A549 (cell line): ENCODE measurements at regions not wholly inside any gene's neighbourhood (a gene's known extent, or its start where the extent isn't known, plus 50 kb on each side); places are given as distances from the start of the nearest gene placed in this dataset.

Source experiments
- ATAC-seq, 2 experiments: fragments of 200-7000 bp in 1 of 2; fragments of >200 bp in 1 of 2; cut with Nextera tagmentation in 1 of 2; cut with Tn5 transposase in 1 of 2; 3 replicates each; pipeline versions ENCODE4 v1.8.0 to v1.9.1; 2018 to 2020; ENCODE audit warnings: mild to moderate bottlenecking in 1 of 2, moderate library complexity in 1 of 2
- CTCF ChIA-PET: fragments of 300-600 bp; sonication (Branson Sonifier 250); formaldehyde crosslinking; extraction: SDS; loops from one replicate; lab custom pipeline; 2021; ENCODE audit warnings: antibody characterized with exemption, inconsistent platforms; lab: Yijun Ruan, JAX
- POLR2A ChIA-PET: fragments of 350-600 bp; formaldehyde crosslinking; extraction: SDS; loops from one replicate; lab custom pipeline; 2021; ENCODE audit warnings: antibody characterized with exemption, inconsistent platforms; lab: Yijun Ruan, JAX
- DNase-seq, 2 experiments: peaks; one replicate each; pipeline versions ENCODE4 v3.0.0 to v3.0.0-alpha.2; 2011 to 2016; ENCODE audit warnings: low read depth in 1 of 2, low spot score in 1 of 2
- FAIRE-seq: peaks from 2 replicates; lab custom pipeline; 2011; peaks lifted over from hg19 to GRCh38; lab: Jason Lieb, UNC
- H3K27ac ChIP-seq, 2 experiments: fragments of >200 bp; sonication (Bioruptor Twin); formaldehyde crosslinking; 3 replicates each; pipeline ENCODE4 v1.5.1; 2016 to 2017
- H3K4me1 ChIP-seq: fragments of >200 bp; sonication (Bioruptor Twin); formaldehyde crosslinking; 3 replicates; pipeline ENCODE4 v1.6.1; 2016
- H3K4me2 ChIP-seq: fragments of >200 bp; sonication (Bioruptor Twin); formaldehyde crosslinking; 3 replicates; pipeline ENCODE4 v1.6.1; 2016
- H3K4me3 ChIP-seq: fragments of >200 bp; sonication (Bioruptor Twin); formaldehyde crosslinking; 3 replicates; pipeline ENCODE4 v1.5.1; 2016
- H3K9me3 ChIP-seq: fragments of >200 bp; sonication (Bioruptor Twin); formaldehyde crosslinking; 3 replicates; pipeline ENCODE4 v1.6.1; 2016
- BHLHE40 ChIP-seq: IDR thresholded peaks from 2 replicates; pipeline ENCODE4 v1.6.1; 2012; ENCODE audit warnings: low read depth, low read length, inconsistent platforms
- CBX2 ChIP-seq: fragments of 200-600 bp; sonication (generic); IDR thresholded peaks from 2 replicates; pipeline ENCODE4 v1.6.1; 2016; ENCODE audit warnings: low read depth, mild to moderate bottlenecking, borderline replicate concordance
- EHF ChIP-seq: fragments of 250-450 bp; sonication (Bioruptor Pico); IDR thresholded peaks from 2 replicates; pipeline ENCODE4 v1.5.0; 2020; ENCODE audit warnings: mild to moderate bottlenecking
- EHMT2 ChIP-seq: fragments of 200-600 bp; sonication (generic); IDR thresholded peaks from 2 replicates; pipeline ENCODE4 v1.6.1; 2016; ENCODE audit warnings: antibody characterized with exemption, low read depth, mild to moderate bottlenecking, moderate library complexity
- ELK1 ChIP-seq: fragments of 150-350 bp; IDR thresholded peaks from 2 replicates; pipeline ENCODE4 v1.6.1; 2014; ENCODE audit warnings: low read depth, mild to moderate bottlenecking, low read length
- EP300 ChIP-seq, 2 experiments: fragments of >200 bp; sonication (Bioruptor Twin); formaldehyde crosslinking; IDR thresholded peaks; 2 replicates in 1 of 2; 3 replicates in 1 of 2; pipeline ENCODE4 v1.6.1; 2016 to 2017
- FOSL2 ChIP-seq, 2 experiments: fragments of 450-650 bp in 1 of 2; fragments of >200 bp in 1 of 2; sonication (Bioruptor Twin) in 1 of 2; formaldehyde crosslinking; IDR thresholded peaks; 2 replicates each; pipeline versions ENCODE4 v1.5.0 to v1.6.1; 2016 to 2020; ENCODE audit warnings: mild to moderate bottlenecking in 1 of 2, moderate library complexity in 1 of 2
- JUN ChIP-seq, 2 experiments: fragments of >200 bp; sonication (Bioruptor Twin); formaldehyde crosslinking; IDR thresholded peaks; 2 replicates in 1 of 2; 3 replicates in 1 of 2; pipeline ENCODE4 v1.6.1; 2016 to 2017
- KDM1A ChIP-seq: fragments of 200-600 bp; sonication (generic); IDR thresholded peaks from 2 replicates; pipeline ENCODE4 v1.6.1; 2016; ENCODE audit warnings: low read depth, mild to moderate bottlenecking
- KDM5A ChIP-seq: fragments of 200-600 bp; sonication (generic); IDR thresholded peaks from 2 replicates; pipeline ENCODE4 v1.6.1; 2016; ENCODE audit warnings: antibody characterized with exemption, mild to moderate bottlenecking
- MAZ ChIP-seq: fragments of 150-350 bp; IDR thresholded peaks from 2 replicates; pipeline ENCODE4 v1.6.1; 2014; ENCODE audit warnings: antibody characterized with exemption, low read depth, low read length, borderline replicate concordance
- NFE2L2 ChIP-seq: fragments of 150-350 bp; conservative IDR thresholded peaks from 2 replicates; pipeline ENCODE4 v1.6.1; 2014; ENCODE audit warnings: low read length
- NR3C1 ChIP-seq: fragments of >200 bp; sonication (Bioruptor Twin); formaldehyde crosslinking; IDR thresholded peaks from 3 replicates; pipeline ENCODE4 v1.6.1; 2017
- POLR2AphosphoS2 ChIP-seq: conservative IDR thresholded peaks from 2 replicates; pipeline ENCODE4 v1.6.1; 2012; ENCODE audit warnings: low read length, improper control_type of control experiment, inconsistent platforms
- RARB ChIP-seq: fragments of 250-450 bp; sonication (Bioruptor Pico); IDR thresholded peaks from 2 replicates; pipeline ENCODE4 v1.8.0; 2021; ENCODE audit warnings: mild to moderate bottlenecking, moderate library complexity
- TP53 ChIP-seq: fragments of 250-450 bp; sonication (Bioruptor Pico); IDR thresholded peaks from 2 replicates; pipeline ENCODE4 v1.5.0; 2021; ENCODE audit warnings: mild to moderate bottlenecking, moderate library complexity
- ZC3H11A ChIP-seq: fragments of 450-650 bp; IDR thresholded peaks from 2 replicates; pipeline ENCODE4 v1.6.1; 2014; ENCODE audit warnings: antibody characterized with exemption, mild to moderate bottlenecking
- ZFP36 ChIP-seq: fragments of 450-650 bp; IDR thresholded peaks from 2 replicates; pipeline ENCODE4 v1.6.1; 2014; ENCODE audit warnings: borderline replicate concordance; ENCODE audit not compliant: partially characterized antibody
- ZSCAN20 ChIP-seq: fragments of 250-450 bp; sonication (Bioruptor Pico); IDR thresholded peaks from 2 replicates; pipeline ENCODE4 v1.8.0; 2022; ENCODE audit warnings: mild to moderate bottlenecking, moderate library complexity
- WGBS: methylation state at CpG from one replicate; pipeline ENCODE4 v1.1.6; 2017; ENCODE audit errors: missing lambda C conversion rate; 5-methylcytosine and 5-hydroxymethylcytosine counted together
- TF ChIP-seq, protein P1 (sequence below): fragments of 250-450 bp; sonication (Bioruptor Pico); IDR thresholded peaks from 2 replicates; pipeline ENCODE4 v1.5.0; 2021; ENCODE audit warnings: mild to moderate bottlenecking, moderate library complexity, borderline replicate concordance
- TF ChIP-seq, protein P2 (sequence below): fragments of >200 bp; sonication (Bioruptor Twin); formaldehyde crosslinking; IDR thresholded peaks from 2 replicates; pipeline ENCODE4 v1.6.1; 2016
- TF ChIP-seq, protein P3 (sequence below): fragments of >200 bp; sonication (Bioruptor Twin); formaldehyde crosslinking; IDR thresholded peaks from 3 replicates; pipeline ENCODE4 v1.6.1; 2016

DNA sequence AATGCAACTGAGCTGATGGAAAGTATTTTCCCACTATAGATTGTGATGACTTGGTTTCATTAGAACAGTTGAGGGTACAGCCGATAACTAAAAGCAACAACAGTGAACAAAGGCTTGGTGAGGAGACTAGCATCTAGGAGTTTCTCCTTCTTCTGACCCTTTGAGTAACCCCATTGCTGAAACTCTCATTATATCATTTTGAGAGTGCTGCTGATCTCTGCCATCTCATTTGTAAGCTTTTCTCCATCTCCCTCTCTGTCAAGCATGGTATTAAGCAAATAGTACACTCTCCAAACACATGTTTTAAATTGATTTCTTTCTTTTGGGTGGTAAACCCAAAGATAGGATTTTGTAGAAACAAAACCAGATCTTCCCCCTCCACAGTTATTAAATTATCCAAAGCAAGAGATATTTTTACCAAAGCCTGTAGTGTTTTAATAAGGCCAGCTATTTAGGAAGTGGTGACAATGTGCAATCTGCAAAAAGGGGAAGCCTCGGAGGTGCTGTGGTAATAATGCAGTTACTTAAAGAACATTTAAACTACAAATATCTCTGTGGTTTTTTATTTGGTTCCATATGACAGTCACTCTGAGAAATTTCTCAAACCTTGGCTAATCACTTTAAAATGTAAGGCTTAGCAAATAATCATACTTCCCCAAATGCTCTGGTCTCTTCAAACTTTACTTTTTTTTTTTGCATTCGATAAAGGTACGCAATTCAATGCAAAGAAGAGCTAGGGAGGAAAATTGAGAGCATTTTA, 287.5 kb downstream of the HLX start (continued):
- no peak for TF ChIP-seq ELK1
- no peak for TF ChIP-seq ZSCAN20 (CRISPR knock-in tag)
- no peak for TF ChIP-seq EP300 (IDR thresholded peaks at IDR 0.05)
- TF ChIP-seq EHMT2, result no peak

DNA sequence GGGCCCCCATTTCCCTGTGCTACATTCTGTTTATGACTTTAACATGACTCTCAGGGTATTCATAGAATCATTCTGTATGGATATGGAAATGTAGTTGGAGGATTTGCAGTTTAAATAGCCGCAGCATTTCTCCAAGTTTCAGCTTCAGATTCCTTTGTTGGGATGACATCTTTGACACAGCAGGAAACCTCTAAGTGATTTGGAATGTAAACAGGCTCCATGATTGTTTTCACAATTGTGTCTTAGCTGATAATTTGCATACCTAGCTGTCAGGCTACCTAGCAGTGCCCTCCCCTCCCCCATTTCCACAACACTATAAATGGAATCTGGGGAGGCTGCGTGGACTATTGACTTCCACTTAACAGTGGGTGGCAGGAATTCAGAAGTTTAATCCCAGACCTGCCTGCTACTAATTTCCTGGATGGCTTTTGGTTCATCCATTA, 290.2 kb downstream of the HLX start:
- ATAC-seq, result no peak
- Histone ChIP-seq H3K4me1 (no peaks in the 10 kb centered on the region), H3K4me2 (no peak overlapping the region), H3K9me3 (no peaks in the 10 kb centered on the region), H3K4me3 (no peak overlapping the region), H3K27ac (no peak overlapping the region)
- FAIRE-seq, result no peak
- no peak for DNase-seq
- 65% methylated on average over 2 of the region's 2 CpGs for WGBS
- CTCF ChIA-PET, result no interaction called here
- TF ChIP-seq, protein P1, sequence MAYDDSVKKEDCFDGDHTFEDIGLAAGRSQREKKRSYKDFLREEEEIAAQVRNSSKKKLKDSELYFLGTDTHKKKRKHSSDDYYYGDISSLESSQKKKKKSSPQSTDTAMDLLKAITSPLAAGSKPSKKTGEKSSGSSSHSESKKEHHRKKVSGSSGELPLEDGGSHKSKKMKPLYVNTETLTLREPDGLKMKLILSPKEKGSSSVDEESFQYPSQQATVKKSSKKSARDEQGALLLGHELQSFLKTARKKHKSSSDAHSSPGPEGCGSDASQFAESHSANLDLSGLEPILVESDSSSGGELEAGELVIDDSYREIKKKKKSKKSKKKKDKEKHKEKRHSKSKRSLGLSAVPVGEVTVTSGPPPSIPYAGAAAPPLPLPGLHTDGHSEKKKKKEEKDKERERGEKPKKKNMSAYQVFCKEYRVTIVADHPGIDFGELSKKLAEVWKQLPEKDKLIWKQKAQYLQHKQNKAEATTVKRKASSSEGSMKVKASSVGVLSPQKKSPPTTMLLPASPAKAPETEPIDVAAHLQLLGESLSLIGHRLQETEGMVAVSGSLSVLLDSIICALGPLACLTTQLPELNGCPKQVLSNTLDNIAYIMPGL (CRISPR knock-in tag), result no peak
- no peak for TF ChIP-seq TP53 (CRISPR knock-in tag)
- no peak for TF ChIP-seq RARB (CRISPR knock-in tag)
- TF ChIP-seq MAZ, result no peak
- TF ChIP-seq KDM5A, result no peak
- TF ChIP-seq ZC3H11A, result no peak
- TF ChIP-seq NFE2L2, result no peak
- TF ChIP-seq BHLHE40, result no peak
- no peak for TF ChIP-seq NR3C1
- no peak for TF ChIP-seq KDM1A
- TF ChIP-seq, protein P2, sequence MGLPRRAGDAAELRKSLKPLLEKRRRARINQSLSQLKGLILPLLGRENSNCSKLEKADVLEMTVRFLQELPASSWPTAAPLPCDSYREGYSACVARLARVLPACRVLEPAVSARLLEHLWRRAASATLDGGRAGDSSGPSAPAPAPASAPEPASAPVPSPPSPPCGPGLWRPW, result no peak
- POLR2A ChIA-PET, result no interaction called here

DNA sequence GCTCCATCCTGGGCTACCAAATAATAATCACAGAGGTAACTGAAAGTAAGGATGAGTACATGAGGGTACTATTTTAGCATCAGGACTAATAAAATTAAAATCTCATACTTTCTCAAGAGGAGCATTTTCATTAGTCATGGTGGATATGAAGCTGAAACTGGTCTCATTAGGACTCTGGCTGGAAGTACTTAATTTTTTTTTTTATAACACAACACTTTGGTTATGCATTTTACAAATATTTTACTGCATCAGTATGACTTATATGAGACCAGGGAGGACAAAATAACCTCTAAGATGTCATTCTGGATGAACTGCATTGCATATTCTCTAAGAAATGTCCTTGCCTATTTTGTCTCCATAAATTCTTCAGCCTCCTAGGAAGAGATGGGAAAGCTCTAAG, 290.9 kb downstream of the HLX start:
- Histone ChIP-seq H3K9me3 (no peaks in the 10 kb centered on the region), H3K4me2 (no peak overlapping the region), H3K4me1 (no peaks in the 10 kb centered on the region), H3K27ac (no peak overlapping the region), H3K4me3 (no peak overlapping the region)
- FAIRE-seq, result no peak
- DNase-seq, result no peak
- CTCF ChIA-PET, result no interaction called here
- ATAC-seq, result no peak
- POLR2A ChIA-PET, result no interaction called here
- no peak for TF ChIP-seq ZFP36
- no peak for TF ChIP-seq MAZ
- no peak for TF ChIP-seq CBX2
- TF ChIP-seq FOSL2 (IDR thresholded peaks at IDR 0.05), result no peak
- no peak for TF ChIP-seq FOSL2 (CRISPR knock-in tag; IDR thresholded peaks at IDR 0.05)

DNA sequence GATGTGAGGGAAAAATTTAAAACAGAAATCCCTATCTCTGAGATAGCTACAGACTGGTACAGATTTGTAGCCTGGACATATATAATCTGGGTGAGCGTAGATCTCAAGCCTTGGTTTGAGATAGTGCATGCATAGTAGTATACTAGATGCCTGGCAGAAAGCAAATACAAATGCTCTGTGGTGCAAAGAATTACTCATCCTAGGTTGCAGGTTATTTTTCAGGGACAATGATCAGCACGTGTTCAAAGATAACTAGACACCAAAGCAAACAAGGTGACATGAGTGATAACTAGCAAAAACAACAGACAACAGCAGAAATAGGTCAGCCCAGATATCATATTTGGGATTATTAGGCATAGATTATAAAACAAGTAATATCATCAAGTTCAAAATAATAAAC, 292.5 kb downstream of the HLX start:
- no peak for ATAC-seq
- H3K4me2 ChIP-seq, result no peak overlapping the region
- H3K27ac ChIP-seq, result no peak overlapping the region
- no peak for FAIRE-seq
- CTCF ChIA-PET, result interaction anchor here (0.6 kb wide), 1 partner anchor 402 kb away, joined by 3 read pairs; no protein-coding TSS in a partner anchor
- H3K4me3 ChIP-seq, result no peak overlapping the region
- 31% methylated on average over 2 of the region's 2 CpGs for WGBS
- DNase-seq, result no peak
- no peaks in the 10 kb centered on the region for H3K9me3 ChIP-seq
- POLR2A ChIA-PET, result no interaction called here
- no peaks in the 10 kb centered on the region for H3K4me1 ChIP-seq
- TF ChIP-seq ELK1, result no peak
- TF ChIP-seq NR3C1, result no peak
- TF ChIP-seq ZFP36, result no peak
- TF ChIP-seq POLR2AphosphoS2, result no peak
- TF ChIP-seq, protein P3, sequence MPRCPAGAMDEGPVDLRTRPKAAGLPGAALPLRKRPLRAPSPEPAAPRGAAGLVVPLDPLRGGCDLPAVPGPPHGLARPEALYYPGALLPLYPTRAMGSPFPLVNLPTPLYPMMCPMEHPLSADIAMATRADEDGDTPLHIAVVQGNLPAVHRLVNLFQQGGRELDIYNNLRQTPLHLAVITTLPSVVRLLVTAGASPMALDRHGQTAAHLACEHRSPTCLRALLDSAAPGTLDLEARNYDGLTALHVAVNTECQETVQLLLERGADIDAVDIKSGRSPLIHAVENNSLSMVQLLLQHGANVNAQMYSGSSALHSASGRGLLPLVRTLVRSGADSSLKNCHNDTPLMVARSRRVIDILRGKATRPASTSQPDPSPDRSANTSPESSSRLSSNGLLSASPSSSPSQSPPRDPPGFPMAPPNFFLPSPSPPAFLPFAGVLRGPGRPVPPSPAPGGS, result no peak
- no peak for TF ChIP-seq JUN (IDR thresholded peaks at IDR 0.05)
- TF ChIP-seq EHF (CRISPR knock-in tag), result no peak
